ENCODE measurements at regions not wholly inside any gene's neighbourhood (a gene's known extent, or its start where the extent isn't known, plus 50 kb on each side); places are given as distances from the start of the nearest gene placed in this dataset.
A peak's percentile ranks its signal among the peaks of the same experiment; 100 is the strongest.
"Not testable (repeated sequence)": the region's sequence is repeated elsewhere in the genome, so short reads cannot be mapped to it uniquely, and the experiment has no call there.

GRCh38 chrX:74063426-74064155, 211.1 kb upstream of the XIST start:
- DNase-seq: no peak

DNA sequence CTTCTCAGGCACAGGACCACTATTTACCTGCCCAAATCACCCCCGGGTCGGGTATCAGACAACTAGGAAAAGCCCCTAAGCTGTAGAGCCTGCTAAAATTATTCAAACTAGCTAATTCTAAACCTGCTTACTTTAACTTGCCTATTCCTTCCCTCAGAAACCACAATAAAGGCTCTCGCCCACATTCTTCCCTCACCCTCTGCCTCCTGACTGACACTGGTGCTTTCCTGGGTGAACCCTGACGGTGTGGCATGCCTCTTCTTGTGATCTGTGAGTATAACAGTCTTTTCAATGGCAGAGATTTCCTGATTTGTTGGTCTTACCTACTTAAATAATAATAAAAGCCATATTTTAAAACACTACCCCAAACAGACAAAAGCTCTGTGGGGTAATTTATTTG, 209.4 kb upstream of the XIST start:
- no peak for DNase-seq

- DNase-seq: no peak
Measured at GRCh38 chrX:74049126-74049525, 196.6 kb upstream of the XIST start.

GRCh38 chrX:74034066-74034465, 181.6 kb upstream of the XIST start:
- DNase-seq: not testable (repeated sequence)

DNA sequence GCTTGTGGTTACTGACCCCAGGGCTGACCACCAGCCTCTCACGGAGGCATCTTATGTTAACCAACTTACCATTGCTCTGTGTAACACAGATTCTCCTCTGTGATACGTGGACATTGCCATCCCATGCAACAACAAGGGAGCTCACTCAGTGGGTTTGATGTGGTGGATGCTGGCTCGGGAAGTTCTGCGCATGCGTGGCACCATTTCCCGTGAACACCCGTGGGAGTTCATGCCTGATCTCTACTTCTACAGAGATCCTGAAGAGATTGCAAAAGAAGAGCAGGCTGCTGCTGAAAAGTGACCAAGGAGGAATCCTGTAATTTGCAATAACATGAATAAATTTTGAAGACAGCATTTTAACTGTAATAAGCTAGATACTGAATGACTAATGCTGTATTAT, 179.0 kb upstream of the XIST start:
- not testable (repeated sequence) for DNase-seq

- not testable (repeated sequence) for DNase-seq
Measured at GRCh38 chrX:74030766-74031165, 178.3 kb upstream of the XIST start.

DNA sequence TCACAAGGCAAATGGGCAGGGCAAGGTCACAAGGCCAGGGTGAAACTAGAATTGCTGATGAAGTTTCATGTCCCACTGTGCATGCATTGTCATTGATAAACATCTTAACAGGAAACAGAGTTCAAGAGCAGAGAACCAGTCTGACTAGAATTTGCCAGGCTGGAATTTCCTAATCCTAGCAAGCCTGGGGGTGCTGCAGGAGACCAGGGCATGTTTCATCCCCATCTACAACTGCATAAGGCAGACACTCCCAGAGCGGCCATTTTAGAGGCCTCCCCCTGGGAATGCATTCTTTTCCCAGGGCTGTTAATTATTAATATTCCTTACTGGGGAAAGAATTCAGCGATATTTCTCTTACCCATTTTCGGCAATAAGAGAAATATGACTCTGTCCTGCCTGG, 172.6 kb upstream of the XIST start:
- DNase-seq: not testable (repeated sequence)

- DNase-seq: no peak
Measured at GRCh38 chrX:74023203-74023602, 170.7 kb upstream of the XIST start.

GRCh38 chrX:74018253-74018652, 165.7 kb upstream of the XIST start:
- peak; percentile 2 for DNase-seq

- peak; percentile 8 for DNase-seq
Measured at GRCh38 chrX:74015379-74016019, 163.0 kb upstream of the XIST start.

DNA sequence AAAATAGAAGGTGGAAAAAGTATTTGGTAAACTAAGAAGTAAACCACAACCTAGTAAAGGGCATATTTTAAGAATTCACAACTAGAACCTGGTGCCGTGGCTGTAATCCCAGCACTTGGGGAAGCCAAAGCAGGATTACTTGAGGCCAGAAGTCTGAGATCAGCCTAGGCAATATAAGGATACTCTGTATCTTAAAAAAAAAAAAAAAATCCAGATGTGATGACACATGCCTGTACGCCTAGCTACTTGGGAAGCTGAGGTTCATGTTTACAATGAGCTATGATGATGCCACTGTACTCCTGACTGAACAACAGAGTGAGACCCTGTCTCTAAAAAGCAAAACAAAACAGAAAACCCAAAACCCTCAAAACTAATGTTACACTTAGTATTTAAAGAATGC, 156.5 kb upstream of the XIST start:
- DNase-seq: no peak

GRCh38 chrX:73992019-73992418, 139.5 kb upstream of the XIST start:
- DNase-seq: no peak

GRCh38 chrX:73987166-73987565, 134.7 kb upstream of the XIST start:
- DNase-seq: no peak

DNA sequence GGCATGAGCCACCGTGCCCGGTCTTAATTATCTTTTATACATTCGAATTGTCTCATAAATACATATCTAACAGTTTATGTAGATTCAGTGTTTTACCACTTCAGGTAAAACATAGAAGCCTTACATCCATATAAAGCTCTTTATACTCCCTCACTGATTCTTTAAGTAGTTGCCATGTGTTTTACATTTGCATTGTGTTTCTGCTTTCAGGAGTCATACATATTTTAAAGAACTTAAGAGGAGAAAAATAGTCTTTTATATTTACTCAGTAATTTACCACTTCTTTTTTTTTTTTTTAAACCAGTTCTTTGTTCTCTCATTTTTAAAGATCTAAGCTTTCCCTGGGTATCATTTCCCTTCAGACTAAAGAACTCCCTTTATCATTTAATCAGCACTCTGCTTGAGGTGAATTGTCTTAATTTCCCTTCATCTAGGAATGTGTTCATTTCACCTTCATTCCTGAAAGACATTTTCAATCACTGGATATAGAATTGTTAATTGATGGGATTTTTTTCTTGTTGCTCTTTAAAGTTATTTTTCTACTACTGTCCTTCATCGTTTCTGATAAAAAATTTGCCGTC, 127.1 kb upstream of the XIST start:
- DNase-seq: no peak

GRCh38 chrX:73977542-73978169, 125.1 kb upstream of the XIST start:
- no peak for DNase-seq

DNA sequence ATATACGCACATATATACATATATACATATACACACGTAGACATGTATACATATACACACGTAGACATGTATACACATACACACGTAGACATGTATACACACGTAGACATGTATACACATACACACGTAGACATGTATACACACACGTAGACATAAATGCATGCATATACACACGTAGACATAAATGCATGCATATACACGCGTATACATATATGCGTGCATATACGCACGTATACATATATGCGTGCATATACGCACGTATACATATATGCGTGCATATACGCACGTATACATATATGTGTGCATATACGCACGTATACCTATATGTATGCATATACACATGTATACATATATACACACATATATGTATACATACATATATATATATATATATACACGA, 114.9 kb upstream of the XIST start:
- DNase-seq: not testable (repeated sequence)

DNA sequence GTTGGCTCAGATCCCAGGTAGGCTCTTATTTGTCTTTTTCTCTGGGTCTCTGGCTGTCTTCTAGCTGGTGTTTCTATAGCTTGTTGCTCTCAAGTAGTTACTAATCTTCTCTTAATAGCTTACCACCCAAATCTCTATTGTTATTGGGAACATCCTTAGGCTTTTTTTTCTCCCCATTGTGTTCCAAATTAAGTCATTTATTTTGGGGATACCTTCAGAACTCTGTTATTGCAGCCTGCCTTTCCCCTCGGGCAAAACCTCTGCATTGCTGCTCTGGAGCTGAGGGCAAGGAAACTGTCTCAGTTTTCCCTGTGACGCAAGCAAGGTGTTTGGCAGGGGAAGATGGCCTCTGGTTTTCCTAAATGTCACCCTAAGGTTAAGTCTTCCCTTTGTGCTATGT, 113.3 kb upstream of the XIST start:
- no peak for DNase-seq

- DNase-seq: no peak
Measured at GRCh38 chrX:73964579-73964978, 112.1 kb upstream of the XIST start.

- DNase-seq: no peak
Measured at GRCh38 chrX:73963682-73964081, 111.2 kb upstream of the XIST start.

GRCh38 chrX:73962948-73963347, 110.4 kb upstream of the XIST start:
- no peak for DNase-seq

DNA sequence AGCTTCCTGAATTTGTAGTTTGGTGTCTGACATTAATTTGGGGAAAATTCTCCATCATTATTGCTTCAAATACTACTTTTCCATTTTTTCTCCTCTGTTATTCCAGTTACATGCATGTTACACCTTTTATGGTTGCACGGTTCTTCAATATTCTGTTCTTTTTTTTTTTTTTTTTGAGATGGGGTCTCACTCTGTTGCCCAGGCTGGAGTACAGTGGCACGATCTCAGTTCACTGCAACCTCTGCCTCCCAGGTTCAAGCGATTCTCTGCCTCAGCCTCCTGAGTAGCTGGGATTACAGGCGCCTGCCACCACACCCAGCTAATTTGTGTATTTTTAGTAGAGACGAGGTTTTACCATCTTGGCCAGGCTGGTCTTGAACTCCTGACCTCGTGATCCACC, 109.4 kb upstream of the XIST start:
- DNase-seq: not testable (repeated sequence)

DNA sequence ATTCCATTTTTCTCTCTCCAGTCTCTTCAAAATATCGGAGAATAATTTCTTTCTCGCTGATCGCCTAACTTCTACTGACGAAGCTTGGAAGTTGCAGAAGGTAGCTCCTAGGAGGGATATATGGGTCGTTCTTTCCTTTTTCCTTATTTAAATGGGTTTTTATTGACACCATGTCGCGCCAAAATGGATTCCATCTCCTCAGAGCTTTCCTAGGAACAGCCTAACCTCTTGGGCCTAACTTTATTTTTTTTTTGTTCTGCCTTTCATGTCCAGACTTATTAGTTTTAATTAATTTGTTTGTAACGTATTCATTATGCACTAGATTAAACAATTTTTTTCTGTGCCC, 92.0 kb upstream of the XIST start:
- DNase-seq: no peak

- DNase-seq: peak; percentile 82
Measured at GRCh38 chrX:73943693-73944562, 91.4 kb upstream of the XIST start.
